B cell (primary cell): ENCODE measurements at regions not wholly inside any gene's neighbourhood (a gene's known extent, or its start where the extent isn't known, plus 50 kb on each side); places are given as distances from the start of the nearest gene placed in this dataset.

Source experiments
- ATAC-seq: fragments of 200-7000 bp; cut with Tn5 transposase; one replicate; pipeline ENCODE4 v1.10.0; 2021; ENCODE audit warnings: low read depth, mild to moderate bottlenecking, moderate number of reproducible peaks, moderate library complexity
- CTCF ChIA-PET: fragments of 350-600 bp; sonication (Branson Sonifier 250); formaldehyde crosslinking; loops from one replicate; lab custom pipeline; 2021; ENCODE audit warnings: antibody characterized with exemption, inconsistent platforms; lab: Charles Lee
- POLR2A ChIA-PET: fragments of 350-600 bp; sonication (Branson Sonifier 250); formaldehyde crosslinking; loops from one replicate; lab custom pipeline; 2021; ENCODE audit warnings: antibody characterized with exemption; lab: Charles Lee
- DNase-seq: peaks from one replicate; pipeline ENCODE4 v3.0.0; 2013
- H2AFZ ChIP-seq: 2 replicates; pipeline ENCODE4 v1.6.1; 2012; ENCODE audit warnings: mild to moderate bottlenecking, low read depth, low read length; ENCODE audit not compliant: insufficient read depth, poor library complexity, severe bottlenecking
- H3K27ac ChIP-seq, 2 donors: 1 replicate in 1 of 2; 2 replicates in 1 of 2; pipeline ENCODE4 v1.5.1; 2012 to 2013; ENCODE audit warnings: low read length in 2 of 2, mild to moderate bottlenecking in 2 of 2, moderate library complexity in 1 of 2
- H3K27me3 ChIP-seq, 4 experiments: fragments of 200-600 bp in 1 of 4; sonication (generic) in 1 of 4; replicated peaks in 1 of 4; 1 replicate in 2 of 4; 2 replicates in 2 of 4; pipeline versions ENCODE4 v1.6.1 to v1.7.0; 2013 to 2016; ENCODE audit warnings: low read length in 3 of 4, mild to moderate bottlenecking in 2 of 4, mixed read lengths in 1 of 4, moderate library complexity in 1 of 4; ENCODE audit not compliant: insufficient read depth in 4 of 4, control insufficient read depth in 3 of 4; ENCODE audit errors: control extremely low read depth in 1 of 4
- H3K36me3 ChIP-seq, 2 experiments: replicated peaks in 1 of 2; 1 replicate in 1 of 2; 2 replicates in 1 of 2; pipeline versions ENCODE4 v1.6.1 to v1.7.1; 2013; ENCODE audit warnings: low read length in 1 of 2; ENCODE audit not compliant: insufficient read depth in 2 of 2, control insufficient read depth in 1 of 2; ENCODE audit errors: control extremely low read depth in 1 of 2, extremely low read depth in 1 of 2
- H3K4me1 ChIP-seq, 2 donors: fragments of 200-600 bp in 1 of 2; sonication (generic) in 1 of 2; 1 replicate in 1 of 2; 2 replicates in 1 of 2; pipeline versions ENCODE4 v1.5.1 to v1.6.1; 2013 to 2017; ENCODE audit warnings: low read length in 2 of 2; ENCODE audit not compliant: control insufficient read depth in 2 of 2, insufficient read depth in 2 of 2
- H3K4me2 ChIP-seq: replicated peaks from 2 replicates; pipeline ENCODE3; 2012; ENCODE audit warnings: mild to moderate bottlenecking, low read depth, low read length; ENCODE audit not compliant: poor library complexity, severe bottlenecking
- H3K4me3 ChIP-seq, 5 experiments: fragments of 200-600 bp in 1 of 5; sonication (generic) in 1 of 5; 1 replicate in 3 of 5; 2 replicates in 2 of 5; pipeline versions ENCODE4 v1.5.1 to v1.7.0; 2011 to 2016; ENCODE audit warnings: low read length in 4 of 5, mild to moderate bottlenecking in 4 of 5, low read depth in 2 of 5, control low read depth in 1 of 5, moderate library complexity in 1 of 5; ENCODE audit not compliant: insufficient read depth in 1 of 5; ENCODE audit errors: control extremely low read depth in 1 of 5, extremely low read depth in 1 of 5
- H3K79me2 ChIP-seq: fragments of 200-600 bp; sonication (generic); one replicate; pipeline ENCODE4 v1.6.0; 2016; ENCODE audit warnings: low read length; ENCODE audit not compliant: control insufficient read depth, insufficient read depth
- H3K9ac ChIP-seq: fragments of 200-600 bp; sonication (generic); 2 replicates; pipeline ENCODE4 v1.6.1; 2017; ENCODE audit warnings: mild to moderate bottlenecking, low read length, moderate library complexity
- H3K9me3 ChIP-seq, 3 donors: one replicate each; pipeline versions ENCODE4 v1.6.1 to v1.7.1; 2013; ENCODE audit warnings: low read length in 2 of 3; ENCODE audit not compliant: control insufficient read depth in 2 of 3, insufficient read depth in 1 of 3; ENCODE audit errors: control extremely low read depth in 1 of 3
- H4K20me1 ChIP-seq: 2 replicates; pipeline ENCODE4 v1.6.0; 2012; ENCODE audit warnings: mild to moderate bottlenecking, low read length; ENCODE audit not compliant: insufficient read depth, control insufficient read depth, poor library complexity, severe bottlenecking
- H3K27ac Mint-ChIP-seq: one replicate; pipeline ENCODE4 v1.8.0; 2021; ENCODE audit warnings: mixed read lengths
- H3K27me3 Mint-ChIP-seq: one replicate; pipeline ENCODE4 v1.8.0; 2021; ENCODE audit warnings: mixed read lengths
- H3K4me1 Mint-ChIP-seq: one replicate; pipeline ENCODE4 v1.8.0; 2021; ENCODE audit warnings: mixed read lengths
- H3K4me3 Mint-ChIP-seq: one replicate; pipeline ENCODE4 v1.8.0; 2021; ENCODE audit warnings: mixed read lengths
- H3K9me3 Mint-ChIP-seq: one replicate; pipeline ENCODE4 v1.8.0; 2022; ENCODE audit warnings: mixed read lengths; ENCODE audit not compliant: insufficient read depth
- EZH2 ChIP-seq: IDR thresholded peaks from 2 replicates; pipeline ENCODE4 v1.6.1; 2012; ENCODE audit warnings: borderline replicate concordance, low read depth, mild to moderate bottlenecking, moderate library complexity, low read length; ENCODE audit not compliant: insufficient read depth, poor library complexity, severe bottlenecking
- WGBS: methylation state at CpG from one replicate; pipeline ENCODE4 v1.1.5; 2013; ENCODE audit warnings: missing lambda C conversion rate; ENCODE audit not compliant: insufficient coverage; 5-methylcytosine and 5-hydroxymethylcytosine counted together
- intact Hi-C: fragments of 100-400 bp; cut with micrococcal nuclease; formaldehyde crosslinking; loops from one replicate; pipeline ENCODE4 v1.10.0; 2022
- TF ChIP-seq, protein P1 (sequence below): fragments of 200-600 bp; IDR thresholded peaks from one replicate; pipeline ENCODE4 v1.8.0; 2022; ENCODE audit warnings: antibody characterized with exemption, mild to moderate bottlenecking

- TF ChIP-seq, protein P1, sequence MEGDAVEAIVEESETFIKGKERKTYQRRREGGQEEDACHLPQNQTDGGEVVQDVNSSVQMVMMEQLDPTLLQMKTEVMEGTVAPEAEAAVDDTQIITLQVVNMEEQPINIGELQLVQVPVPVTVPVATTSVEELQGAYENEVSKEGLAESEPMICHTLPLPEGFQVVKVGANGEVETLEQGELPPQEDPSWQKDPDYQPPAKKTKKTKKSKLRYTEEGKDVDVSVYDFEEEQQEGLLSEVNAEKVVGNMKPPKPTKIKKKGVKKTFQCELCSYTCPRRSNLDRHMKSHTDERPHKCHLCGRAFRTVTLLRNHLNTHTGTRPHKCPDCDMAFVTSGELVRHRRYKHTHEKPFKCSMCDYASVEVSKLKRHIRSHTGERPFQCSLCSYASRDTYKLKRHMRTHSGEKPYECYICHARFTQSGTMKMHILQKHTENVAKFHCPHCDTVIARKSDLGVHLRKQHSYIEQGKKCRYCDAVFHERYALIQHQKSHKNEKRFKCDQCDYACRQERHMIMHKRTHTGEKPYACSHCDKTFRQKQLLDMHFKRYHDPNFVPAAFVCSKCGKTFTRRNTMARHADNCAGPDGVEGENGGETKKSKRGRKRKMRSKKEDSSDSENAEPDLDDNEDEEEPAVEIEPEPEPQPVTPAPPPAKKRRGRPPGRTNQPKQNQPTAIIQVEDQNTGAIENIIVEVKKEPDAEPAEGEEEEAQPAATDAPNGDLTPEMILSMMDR: no peak
- TF ChIP-seq EZH2: no peak
- Histone ChIP-seq H3K27me3 (no peaks in the 10 kb centered on the region), H4K20me1 (no peaks in the 10 kb centered on the region), H3K36me3 (no peaks in the 10 kb centered on the region), H3K9me3 (no peaks in the 10 kb centered on the region), H3K27ac (no peak overlapping the region), H3K4me2 (no peak overlapping the region), H3K79me2 (no peaks in the 10 kb centered on the region), H3K4me1 (no peaks in the 10 kb centered on the region), H3K4me3 (no peak overlapping the region), H3K9ac (no peak overlapping the region), H2AFZ (no peak overlapping the region)
- POLR2A ChIA-PET: no interaction called here
- DNase-seq (no peak), ATAC-seq (no peak)
- intact Hi-C loops: no loop called here
- Mint-ChIP-seq H3K4me1 (no peaks in the 10 kb centered on the region), H3K27ac (no peak overlapping the region), H3K27me3 (no peaks in the 10 kb centered on the region), H3K9me3 (no peaks in the 10 kb centered on the region), H3K4me3 (no peak overlapping the region)
- CTCF ChIA-PET: no interaction called here
- no CpG with 5 or more reads among the region's 5 CpGs for WGBS
Observed at GRCh38 chr6:50608421-50608820, 104.9 kb upstream of the TFAP2D start.

GRCh38 chr6:50610562-50610961, 102.8 kb upstream of the TFAP2D start:
- no peak for TF ChIP-seq EZH2
- TF ChIP-seq, protein P1: no peak
- no peak for ATAC-seq

More at GRCh38 chr6:50610562-50610961, 102.8 kb upstream of the TFAP2D start:
- H3K27me3 Mint-ChIP-seq: no peaks in the 10 kb centered on the region
- no CpG with 5 or more reads among the region's 2 CpGs for WGBS
- no peaks in the 10 kb centered on the region for H3K4me1 Mint-ChIP-seq
- no peak overlapping the region for H3K27ac Mint-ChIP-seq
- no peaks in the 10 kb centered on the region for H3K79me2 ChIP-seq
- no peak overlapping the region for H3K9ac ChIP-seq
- H3K27me3 ChIP-seq: no peaks in the 10 kb centered on the region
- no peak overlapping the region for H3K4me3 Mint-ChIP-seq
- H3K4me1 ChIP-seq: no peaks in the 10 kb centered on the region
- intact Hi-C loops: no loop called here
- H3K27ac ChIP-seq: no peak overlapping the region
- DNase-seq: no peak
- H3K4me3 ChIP-seq: no peak overlapping the region
- H3K36me3 ChIP-seq: no peaks in the 10 kb centered on the region
- no peak overlapping the region for H3K4me2 ChIP-seq
- no peaks in the 10 kb centered on the region for H3K9me3 Mint-ChIP-seq
- ChIA-PET POLR2A (no interaction called here), CTCF (no interaction called here)
- H2AFZ ChIP-seq: no peak overlapping the region
- no peaks in the 10 kb centered on the region for H3K9me3 ChIP-seq
- no peaks in the 10 kb centered on the region for H4K20me1 ChIP-seq
